ENCODE measurements at regions not wholly inside any gene's neighbourhood (a gene's known extent, or its start where the extent isn't known, plus 50 kb on each side); places are given as distances from the start of the nearest gene placed in this dataset.

- Histone ChIP-seq H3K4me3 (no peak overlapping the region), H3K36me3 (no peaks in the 10 kb centered on the region), H4K20me1 (no peaks in the 10 kb centered on the region), H3K27ac (no peak overlapping the region), H3K9me3 (replicated peaks in 1 of 11) (peaks cover 0 to 17% (median 9%) of the 10 kb centered on the region in 11 experiments; a peak in 9 of 22 replicates), H3K27me3 (no peaks in the 10 kb centered on the region), H3K4me2 (no peak overlapping the region), H3K9ac (no peak overlapping the region), H3K4me1 (peaks cover 0 to 25% (median 19%) of the 10 kb centered on the region in 10 experiments; a peak in 16 of 20 replicates)
- TF ChIP-seq Cebpa-rat (IDR thresholded peaks at IDR 0.05): no peak
Observed at GRCh38 chr9:91065231-91066041, 263.8 kb downstream of the SYK start.

- H3K9ac ChIP-seq: no peak overlapping the region
- H3K4me1 ChIP-seq: peaks cover 0 to 22% (median 15%) of the 10 kb centered on the region in 10 experiments; a peak in 16 of 20 replicates
- no peaks in the 10 kb centered on the region for H4K20me1 ChIP-seq
- H3K27me3 ChIP-seq: no peaks in the 10 kb centered on the region
- no peak overlapping the region for H3K4me3 ChIP-seq
- no peaks in the 10 kb centered on the region for H3K36me3 ChIP-seq
- no peak for TF ChIP-seq Cebpa-rat (IDR thresholded peaks at IDR 0.05)
- no peak overlapping the region for H3K27ac ChIP-seq
- no peak overlapping the region for H3K4me2 ChIP-seq
- H3K9me3 ChIP-seq (replicated peaks in 1 of 11): peaks cover 0 to 17% (median 9%) of the 10 kb centered on the region in 11 experiments; a peak in 9 of 22 replicates
Observed at GRCh38 chr9:91066042-91066415, 264.4 kb downstream of the SYK start.

GRCh38 chr9:91066856-91067255 lies 265.2 kb downstream of the SYK start:
- Histone ChIP-seq H3K27me3 (no peaks in the 10 kb centered on the region), H4K20me1 (no peaks in the 10 kb centered on the region), H3K27ac (no peak overlapping the region), H3K4me2 (no peak overlapping the region), H3K4me3 (no peak overlapping the region), H3K9ac (no peak overlapping the region), H3K4me1 (peaks cover 0 to 22% (median 10%) of the 10 kb centered on the region in 10 experiments; a peak in 12 of 20 replicates), H3K9me3 (replicated peaks in 1 of 11) (peaks cover 0 to 17% (median 9%) of the 10 kb centered on the region in 11 experiments; a peak in 9 of 22 replicates), H3K36me3 (no peaks in the 10 kb centered on the region)
- no peak for TF ChIP-seq Cebpa-rat (IDR thresholded peaks at IDR 0.05)

GRCh38 chr9:91067306-91067860 lies 265.8 kb downstream of the SYK start:
- H3K9me3 ChIP-seq (replicated peaks in 1 of 11): peaks cover 0 to 17% (median 9%) of the 10 kb centered on the region in 11 experiments; a peak in 9 of 22 replicates
- H3K36me3 ChIP-seq: no peaks in the 10 kb centered on the region
- H3K27me3 ChIP-seq: no peaks in the 10 kb centered on the region
- no peak overlapping the region for H3K9ac ChIP-seq
- no peak overlapping the region for H3K4me2 ChIP-seq
- no peak overlapping the region for H3K4me3 ChIP-seq
- H4K20me1 ChIP-seq: no peaks in the 10 kb centered on the region
- no peak overlapping the region for H3K27ac ChIP-seq
- no peak for TF ChIP-seq Cebpa-rat (IDR thresholded peaks at IDR 0.05)
- H3K4me1 ChIP-seq: peaks cover 0 to 20% (median 6%) of the 10 kb centered on the region in 10 experiments; a peak in 12 of 20 replicates

- H3K36me3 ChIP-seq: no peaks in the 10 kb centered on the region
- no peaks in the 10 kb centered on the region for H3K27me3 ChIP-seq
- peaks cover 10 to 20% (median 15%) of the 10 kb centered on the region in 10 experiments for H3K4me1 ChIP-seq
- H4K20me1 ChIP-seq: no peaks in the 10 kb centered on the region
- no peak overlapping the region for H3K4me3 ChIP-seq
- no peak for TF ChIP-seq Cebpa-rat (IDR thresholded peaks at IDR 0.05)
- peak overlapping the region in 5 of 11 experiments; percentile 9 to 58 (median 44); a peak in 8 of 22 replicates for H3K4me2 ChIP-seq
- H3K27ac ChIP-seq: peak overlapping the region in 1 of 11 experiments; percentile 28; a peak in 1 of 22 replicates
- H3K9me3 ChIP-seq (replicated peaks in 1 of 11): peaks cover 0 to 12% (median 8%) of the 10 kb centered on the region in 11 experiments; a peak in 7 of 22 replicates
- 0 out of 22 replicates have a peak overlapping the region, but pooled peaks of 1 of the 11 experiments have one; percentile 24 for H3K9ac ChIP-seq
Observed at GRCh38 chr9:91071184-91071990, 269.8 kb downstream of the SYK start.

GRCh38 chr9:91073049-91073810 lies 271.6 kb downstream of the SYK start:
- Histone ChIP-seq H3K27ac (no peak overlapping the region), H3K36me3 (no peaks in the 10 kb centered on the region), H3K4me3 (no peak overlapping the region), H4K20me1 (no peaks in the 10 kb centered on the region), H3K9me3 (replicated peaks in 1 of 11) (peaks cover 0 to 12% (median 8%) of the 10 kb centered on the region in 11 experiments; a peak in 8 of 22 replicates), H3K4me1 (peaks cover 10 to 20% (median 15%) of the 10 kb centered on the region in 10 experiments), H3K9ac (no peak overlapping the region), H3K4me2 (peak overlapping the region in 2 of 11 experiments; percentile 53 to 54; a peak in 3 of 22 replicates), H3K27me3 (no peaks in the 10 kb centered on the region)
- no peak for TF ChIP-seq Cebpa-rat (IDR thresholded peaks at IDR 0.05)

- Histone ChIP-seq H3K27me3 (no peaks in the 10 kb centered on the region), H4K20me1 (no peaks in the 10 kb centered on the region), H3K9ac (no peak overlapping the region), H3K4me3 (no peak overlapping the region), H3K9me3 (replicated peaks in 1 of 11) (peaks cover 0 to 6% (median 3%) of the 10 kb centered on the region in 11 experiments; a peak in 7 of 22 replicates), H3K36me3 (no peaks in the 10 kb centered on the region), H3K27ac (no peak overlapping the region), H3K4me2 (peak overlapping the region in 8 of 11 experiments; percentile 12 to 58 (median 42); a peak in 13 of 22 replicates), H3K4me1 (peaks cover 10 to 26% (median 19%) of the 10 kb centered on the region in 10 experiments)
- TF ChIP-seq Cebpa-rat (IDR thresholded peaks at IDR 0.05): no peak
Observed at GRCh38 chr9:91073811-91074771, 272.5 kb downstream of the SYK start.
